ENCODE measurements at regions not wholly inside any gene's neighbourhood (a gene's known extent, or its start where the extent isn't known, plus 50 kb on each side); places are given as distances from the start of the nearest gene placed in this dataset.

GRCh38 chrX:9241427-9241826 is 207.5 kb upstream of the FAM9B start:
- TF ChIP-seq, protein P1, sequence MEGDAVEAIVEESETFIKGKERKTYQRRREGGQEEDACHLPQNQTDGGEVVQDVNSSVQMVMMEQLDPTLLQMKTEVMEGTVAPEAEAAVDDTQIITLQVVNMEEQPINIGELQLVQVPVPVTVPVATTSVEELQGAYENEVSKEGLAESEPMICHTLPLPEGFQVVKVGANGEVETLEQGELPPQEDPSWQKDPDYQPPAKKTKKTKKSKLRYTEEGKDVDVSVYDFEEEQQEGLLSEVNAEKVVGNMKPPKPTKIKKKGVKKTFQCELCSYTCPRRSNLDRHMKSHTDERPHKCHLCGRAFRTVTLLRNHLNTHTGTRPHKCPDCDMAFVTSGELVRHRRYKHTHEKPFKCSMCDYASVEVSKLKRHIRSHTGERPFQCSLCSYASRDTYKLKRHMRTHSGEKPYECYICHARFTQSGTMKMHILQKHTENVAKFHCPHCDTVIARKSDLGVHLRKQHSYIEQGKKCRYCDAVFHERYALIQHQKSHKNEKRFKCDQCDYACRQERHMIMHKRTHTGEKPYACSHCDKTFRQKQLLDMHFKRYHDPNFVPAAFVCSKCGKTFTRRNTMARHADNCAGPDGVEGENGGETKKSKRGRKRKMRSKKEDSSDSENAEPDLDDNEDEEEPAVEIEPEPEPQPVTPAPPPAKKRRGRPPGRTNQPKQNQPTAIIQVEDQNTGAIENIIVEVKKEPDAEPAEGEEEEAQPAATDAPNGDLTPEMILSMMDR (IDR thresholded peaks at IDR 0.05): no peak
- no peak for TF ChIP-seq EZH2 (IDR thresholded peaks at IDR 0.05; ENCODE audit: borderline replicate concordance, insufficient read depth, low read depth, low read length, poor library complexity, severe bottlenecking)

Measured in B cell (primary cell).